T47D (cell line): ENCODE measurements at regions not wholly inside any gene's neighbourhood (a gene's known extent, or its start where the extent isn't known, plus 50 kb on each side); places are given as distances from the start of the nearest gene placed in this dataset.
"Not testable (repeated sequence)": the region's sequence is repeated elsewhere in the genome, so short reads cannot be mapped to it uniquely, and the experiment has no call there.

Experiments
- DNase-seq, 2 experiments: peaks; one replicate each; pipeline versions ENCODE4 v3.0.0 to v3.0.0-alpha.2; 2011 to 2012; ENCODE audit warnings: low read depth in 1 of 2, low spot score in 1 of 2
- JUND ChIP-seq: IDR thresholded peaks from 2 replicates; pipeline ENCODE4 v1.6.1; 2012; ENCODE audit warnings: low read depth
- in situ Hi-C: cut with HindIII; loops from 2 replicates; pipeline ENCODE4 v1.10.0; 2016; ENCODE audit warnings: low sequenced_read_pairs, low pct_unique_long_range_greater_than_20kb

DNA sequence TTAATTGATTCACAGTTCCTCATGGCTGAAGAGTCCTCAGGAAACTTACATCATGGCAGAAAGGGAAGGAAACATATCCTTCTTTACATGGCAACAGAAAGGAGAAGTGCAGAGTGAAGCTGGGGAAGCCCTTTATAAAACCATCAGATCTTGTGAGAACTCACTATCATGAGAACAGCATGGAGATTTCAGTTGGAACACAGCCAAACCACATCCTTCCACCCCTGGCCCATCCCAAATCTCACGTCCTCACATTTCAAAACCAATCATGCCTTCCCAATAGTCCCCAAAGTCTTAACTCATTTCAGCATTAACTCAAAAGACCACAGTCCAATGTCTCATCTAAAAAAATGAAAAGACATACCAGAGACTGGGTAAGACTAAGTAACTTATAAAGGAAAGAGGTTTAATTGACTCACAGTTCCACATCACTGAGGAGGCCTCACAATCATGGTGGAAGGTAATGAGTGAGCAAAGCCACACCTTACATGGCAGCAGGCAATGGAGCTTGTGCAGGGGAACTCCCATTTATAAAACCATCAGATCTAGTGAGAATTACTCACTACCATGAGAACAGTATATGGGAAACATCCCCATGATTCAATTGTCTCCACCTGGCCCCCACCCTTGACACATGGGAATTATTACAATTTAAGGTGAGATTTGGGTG is 105.2 kb downstream of the MRPL39 start:
- in situ Hi-C loops = no loop called here
- no peak for TF ChIP-seq JUND
- no peak for DNase-seq

DNA sequence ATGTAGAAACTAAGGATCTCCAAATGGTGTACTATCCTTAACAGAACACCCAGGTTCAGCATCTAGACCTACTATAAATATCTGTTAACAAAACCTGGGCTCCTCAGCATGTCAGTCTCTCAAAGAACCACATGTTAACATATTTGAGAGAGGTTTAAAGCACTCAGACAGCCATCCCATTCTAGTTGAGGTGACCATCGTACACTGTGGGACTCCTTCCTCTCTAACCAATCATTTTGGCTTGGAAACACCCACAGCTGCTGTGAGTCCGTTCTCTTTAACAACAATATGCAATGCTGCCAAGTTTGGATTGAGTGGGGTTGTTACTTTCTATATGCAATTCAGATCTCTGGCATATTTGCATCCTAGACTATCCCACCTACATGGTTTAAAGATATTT is 105.8 kb downstream of the MRPL39 start:
- in situ Hi-C loops = no loop called here

GRCh38 chr21:25500598-25500997 is 106.7 kb downstream of the MRPL39 start:
- no peak for TF ChIP-seq JUND
- no peak for DNase-seq
- in situ Hi-C loops = no loop called here

More for the DNA sequence above, 105.8 kb downstream of the MRPL39 start:
- no peak for DNase-seq
- TF ChIP-seq JUND = no peak

DNA sequence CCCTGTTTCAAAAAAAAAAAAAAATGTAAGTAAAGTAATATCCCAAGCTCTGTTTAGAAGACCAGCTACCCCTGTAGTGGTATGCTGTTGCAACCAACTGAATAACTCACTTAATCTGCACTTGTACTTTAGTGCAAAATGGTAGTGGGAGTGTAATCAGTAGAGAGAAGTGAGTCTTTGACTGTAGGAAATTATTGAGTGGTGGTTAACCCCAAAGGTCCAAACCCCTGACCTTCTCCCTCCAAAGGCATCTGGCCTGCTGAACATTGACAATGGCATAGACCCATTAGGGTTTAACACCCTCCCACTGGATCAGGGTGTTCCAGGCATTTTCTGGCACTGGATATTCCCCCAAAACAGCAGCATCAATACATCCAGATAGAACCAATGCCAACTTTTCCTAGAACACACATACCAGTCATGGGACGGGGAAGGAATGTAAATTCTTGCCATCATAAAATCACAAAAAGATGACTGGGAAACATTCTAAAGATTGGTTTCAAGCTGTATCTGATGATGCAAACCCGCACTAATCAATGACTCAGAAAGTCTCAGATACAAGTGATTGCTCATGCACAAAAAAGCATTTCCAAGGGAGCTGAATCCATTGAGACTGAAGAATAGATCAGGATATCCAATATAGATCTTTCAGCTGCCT is 110.3 kb downstream of the MRPL39 start:
- no peak for DNase-seq
- TF ChIP-seq JUND = no peak
- in situ Hi-C loops = no loop called here

- DNase-seq = no peak
- no peak for TF ChIP-seq JUND
- in situ Hi-C loops = no loop called here
These were observed 112.5 kb downstream of the MRPL39 start for GRCh38 chr21:25494804-25495203.

DNA sequence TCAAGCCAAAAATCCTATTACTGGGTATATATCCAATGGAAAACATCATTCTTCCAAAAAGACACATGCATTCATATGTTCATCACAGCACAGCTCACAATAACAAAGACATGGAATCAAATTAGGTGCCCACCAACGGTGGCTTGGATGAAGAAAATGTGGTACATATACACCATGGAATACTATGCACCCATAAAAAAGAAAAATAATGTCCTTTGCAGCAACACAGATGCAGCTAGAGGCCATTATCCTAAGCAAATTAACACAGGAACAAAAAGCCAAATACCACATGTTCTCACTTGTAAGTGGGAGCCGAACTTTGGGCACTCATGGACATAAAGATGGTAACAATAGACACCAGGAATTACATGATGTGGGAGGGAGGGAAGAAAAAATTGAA is 113.6 kb downstream of the MRPL39 start:
- TF ChIP-seq JUND = no peak
- no peak for DNase-seq
- in situ Hi-C loops = no loop called here

DNA sequence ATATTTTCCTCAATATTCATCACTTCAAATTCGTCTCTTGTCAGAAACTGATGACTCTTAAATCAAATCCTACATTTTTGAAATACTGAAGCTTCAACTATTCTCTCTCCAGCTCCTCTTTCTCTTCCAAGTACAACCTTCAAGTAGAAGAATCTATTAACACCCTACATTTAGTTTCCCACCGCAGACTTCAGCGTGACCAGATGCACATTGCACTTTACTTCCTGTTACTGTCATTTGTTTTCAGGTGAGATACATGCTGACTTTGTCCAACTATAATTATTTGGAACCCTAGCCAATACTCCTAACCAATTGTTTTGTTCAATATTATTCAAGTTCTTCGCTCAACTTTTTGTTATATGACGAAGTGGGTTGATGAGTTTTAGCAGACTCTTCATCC is 116.0 kb downstream of the MRPL39 start:
- DNase-seq = no peak
- in situ Hi-C loops = no loop called here
- no peak for TF ChIP-seq JUND

DNA sequence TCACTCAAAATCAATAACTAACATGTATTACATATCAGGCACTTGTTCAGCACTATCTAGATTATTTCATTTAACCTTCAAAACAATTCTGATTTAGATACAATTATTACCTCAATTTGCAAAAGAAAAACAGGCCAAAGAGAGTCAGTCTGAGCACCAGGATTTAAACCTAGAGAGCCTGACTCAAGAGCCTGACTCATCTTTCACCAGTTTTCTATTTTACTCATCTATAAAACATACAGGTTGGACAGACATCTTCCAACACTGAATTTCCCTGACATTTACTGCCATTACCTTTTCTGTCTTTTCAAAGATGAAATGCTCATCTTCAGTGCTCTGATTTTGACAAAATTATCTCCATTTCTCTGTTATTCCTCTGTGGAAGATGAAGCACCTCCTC is 116.5 kb downstream of the MRPL39 start:
- no peak for TF ChIP-seq JUND
- in situ Hi-C loops = no loop called here
- DNase-seq = no peak

DNA sequence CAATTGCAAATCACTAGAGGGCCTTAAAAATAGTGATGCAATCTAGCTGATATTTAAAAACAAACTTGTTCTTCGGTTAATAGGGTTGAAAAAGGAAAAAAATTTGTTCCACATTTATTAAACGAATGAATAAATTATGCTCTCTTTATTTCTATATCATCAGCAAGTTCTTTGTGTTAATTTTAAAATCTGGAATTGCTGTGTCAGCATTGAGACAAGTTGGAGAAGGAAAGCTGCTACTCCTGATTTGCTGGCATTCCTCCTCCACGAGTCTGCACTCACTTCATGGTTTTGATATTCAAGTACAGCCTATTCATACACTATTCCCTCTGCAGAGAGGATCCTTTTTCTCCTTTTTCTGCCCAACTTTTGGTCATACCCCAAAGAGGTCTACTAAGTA is 117.6 kb downstream of the MRPL39 start:
- in situ Hi-C loops = no loop called here
- no peak for TF ChIP-seq JUND
- no peak for DNase-seq

DNA sequence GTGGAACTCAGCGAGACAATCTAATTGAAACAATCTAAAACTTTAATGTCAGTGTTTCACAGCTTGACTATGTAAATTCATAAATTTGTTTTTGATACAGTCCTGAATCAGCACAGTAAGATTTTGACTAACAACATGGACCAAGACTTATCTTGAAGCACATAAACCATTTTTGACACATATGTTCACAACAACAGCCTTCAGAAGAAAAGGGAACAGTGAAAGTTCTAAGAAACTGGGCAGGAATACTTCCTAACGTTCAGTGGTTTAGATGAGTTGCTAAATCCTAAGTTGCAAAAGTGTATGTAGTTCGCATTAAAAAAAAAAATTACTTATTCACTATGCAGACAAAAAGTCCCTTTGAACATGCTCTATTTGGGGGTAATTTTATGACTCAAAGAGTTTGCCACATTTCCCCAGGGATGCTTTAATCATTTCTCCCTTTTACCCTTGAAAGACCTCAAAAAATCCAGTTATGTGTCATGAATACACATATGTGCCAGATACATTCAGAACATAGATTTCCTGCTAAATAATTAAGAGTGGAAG is 120.2 kb downstream of the MRPL39 start:
- TF ChIP-seq JUND = no peak
- in situ Hi-C loops = no loop called here
- DNase-seq = no peak

DNA sequence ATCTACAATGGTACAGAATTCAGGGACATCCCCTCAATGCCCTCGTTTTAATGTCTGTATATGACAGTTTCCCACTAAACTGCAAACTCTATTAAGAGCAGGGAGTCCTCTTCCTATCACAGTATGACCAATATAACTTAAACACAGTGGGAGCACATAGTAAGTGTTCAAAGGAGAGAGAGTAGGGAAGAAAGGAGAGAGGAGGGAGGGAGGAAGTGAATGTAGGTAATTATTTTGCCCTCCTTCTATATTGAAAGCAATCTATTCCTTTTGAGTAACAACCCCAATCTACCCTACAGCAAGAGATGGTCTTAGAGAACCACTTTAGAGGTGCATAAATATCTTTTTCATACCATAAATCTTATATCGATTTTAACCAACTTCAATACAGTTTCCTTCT is 121.4 kb downstream of the MRPL39 start:
- TF ChIP-seq JUND = no peak
- in situ Hi-C loops = no loop called here
- no peak for DNase-seq

- in situ Hi-C loops = no loop called here
- DNase-seq = no peak
- no peak for TF ChIP-seq JUND
These were observed 139.4 kb downstream of the MRPL39 start for GRCh38 chr21:25467896-25468295.

DNA sequence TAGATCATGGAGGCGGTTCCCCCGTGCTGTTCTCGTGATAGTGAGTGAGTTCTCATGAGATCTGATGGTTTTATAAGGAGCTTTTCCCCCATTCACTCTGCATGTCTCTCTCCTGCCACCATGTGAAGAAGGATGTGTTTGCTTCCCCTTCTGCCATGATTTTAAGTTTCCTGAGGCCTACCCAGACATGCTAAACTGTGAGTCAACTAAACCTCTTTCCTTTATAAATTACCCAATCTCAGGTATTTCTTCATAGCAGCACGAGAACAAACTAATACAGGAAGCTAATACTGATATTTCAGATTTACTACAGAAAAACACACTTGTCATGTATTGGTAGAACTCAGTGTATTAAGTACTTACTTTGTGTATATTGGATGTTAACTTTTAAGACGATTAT is 140.2 kb downstream of the MRPL39 start:
- in situ Hi-C loops, DNase-seq: not testable (repeated sequence)
